Activated CD4-positive, alpha-beta T cell treated with anti-CD3 and anti-CD28 coated beads, Interleukin-2, Interleukin-6, amounts not matched to agents 100 ng/mL and 50 ng/mL, durations not matched to agents 16 hours and 8 hours (primary cell): ENCODE measurements at regions not wholly inside any gene's neighbourhood (a gene's known extent, or its start where the extent isn't known, plus 50 kb on each side); places are given as distances from the start of the nearest gene placed in this dataset.

ENCODE experiments used
- DNase-seq: peaks from one replicate; pipeline ENCODE4 v3.0.0-alpha.2; 2020

DNA sequence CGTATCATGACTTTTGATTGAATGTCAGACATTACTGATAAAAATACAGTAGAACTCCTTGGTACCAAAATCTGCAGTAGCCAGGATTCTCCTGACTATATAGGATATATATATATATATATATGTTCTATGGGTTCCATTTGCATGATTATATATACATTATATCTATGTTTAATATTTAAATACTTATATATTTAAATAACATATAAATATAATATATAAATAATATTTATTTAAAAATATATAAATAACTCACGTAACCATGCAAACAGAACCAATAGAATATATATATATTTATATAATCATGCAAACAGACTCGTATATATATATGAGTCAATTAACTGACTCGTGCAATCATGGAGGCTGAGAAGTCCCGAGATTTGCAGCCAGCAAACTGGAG lies 278.8 kb upstream of the PLXNA2 start:
- DNase-seq = no peak

DNA sequence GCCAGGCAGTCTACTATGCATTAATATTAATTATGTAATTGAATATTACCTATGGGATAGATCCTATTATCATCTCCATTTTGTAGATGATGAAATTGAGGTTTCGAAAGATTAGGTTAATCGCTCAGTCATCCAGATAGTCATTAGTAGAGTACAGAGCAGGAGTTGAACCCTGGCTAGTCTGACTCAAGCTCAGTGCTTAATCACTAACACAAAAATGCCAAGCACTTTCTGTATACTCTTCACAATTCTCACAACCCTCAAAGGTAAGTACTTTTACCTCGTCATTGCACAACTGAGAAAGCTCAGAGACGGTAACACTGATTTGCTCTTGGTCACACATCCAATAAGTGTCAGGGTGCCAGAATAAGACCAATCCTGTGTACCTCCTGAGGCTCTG lies 280.2 kb upstream of the PLXNA2 start:
- no peak for DNase-seq

DNA sequence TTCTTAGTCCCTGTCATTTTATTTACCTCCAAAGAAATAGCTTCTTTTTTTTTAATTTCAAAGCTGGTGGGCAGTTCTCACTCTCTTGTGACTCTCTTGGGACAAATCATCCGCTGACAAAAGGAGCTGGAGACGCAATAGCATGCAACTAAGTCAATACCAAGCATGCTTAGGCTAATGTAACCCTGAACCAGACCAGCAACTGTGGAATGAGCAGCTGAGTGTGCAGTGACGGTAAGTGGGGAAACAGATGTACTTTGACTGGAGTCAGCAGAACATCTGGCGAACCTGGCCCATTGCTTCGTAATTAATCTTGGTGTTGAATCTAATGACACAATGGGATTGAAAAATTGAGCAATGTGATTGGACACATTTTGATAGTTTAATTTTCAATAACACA lies 280.7 kb upstream of the PLXNA2 start:
- no peak for DNase-seq

DNA sequence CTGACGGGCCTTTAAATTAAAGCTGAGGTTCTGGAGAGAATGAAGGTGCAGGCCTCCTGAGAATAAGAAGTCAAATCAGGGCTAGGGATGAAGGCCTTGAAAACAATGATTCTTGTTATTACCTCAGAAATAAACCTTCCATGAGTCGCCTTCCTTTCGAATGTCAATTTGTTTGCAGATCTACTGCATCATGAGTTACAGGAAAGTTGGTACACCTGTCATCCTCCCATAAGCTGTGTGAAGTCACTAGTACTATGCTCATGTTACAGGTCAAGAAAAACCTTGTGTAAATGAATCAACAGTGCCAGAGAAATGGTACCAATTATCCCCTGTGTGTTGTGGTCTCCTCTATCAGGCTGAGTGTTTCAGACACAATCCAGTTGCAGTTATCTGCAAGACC lies 281.2 kb upstream of the PLXNA2 start:
- DNase-seq = no peak

DNA sequence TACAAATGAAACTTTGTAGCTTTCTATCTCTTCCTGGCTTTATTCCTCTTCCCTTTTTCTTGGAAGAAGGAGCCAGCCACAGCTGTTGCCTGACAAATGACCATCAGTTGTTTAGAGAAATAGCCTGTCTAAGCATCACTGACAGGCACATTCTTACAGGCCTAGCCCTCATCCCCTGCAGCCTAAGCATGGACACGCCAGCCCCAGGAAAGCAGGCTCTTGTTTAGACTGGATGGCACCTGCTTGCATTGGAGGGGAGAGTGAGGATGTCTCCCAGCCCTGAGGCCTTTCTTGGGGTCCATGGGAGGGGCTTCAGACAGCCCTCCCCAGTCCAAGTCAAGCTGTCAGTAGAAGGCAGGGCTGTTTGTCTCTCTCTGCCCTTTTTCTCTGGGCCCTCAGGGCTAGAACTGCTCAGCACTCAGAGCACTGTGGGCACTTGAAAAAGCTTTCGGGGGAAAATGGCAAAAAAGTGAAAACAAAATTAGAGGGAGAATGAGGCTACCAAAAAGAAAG lies 282.5 kb upstream of the PLXNA2 start:
- DNase-seq = no peak

DNA sequence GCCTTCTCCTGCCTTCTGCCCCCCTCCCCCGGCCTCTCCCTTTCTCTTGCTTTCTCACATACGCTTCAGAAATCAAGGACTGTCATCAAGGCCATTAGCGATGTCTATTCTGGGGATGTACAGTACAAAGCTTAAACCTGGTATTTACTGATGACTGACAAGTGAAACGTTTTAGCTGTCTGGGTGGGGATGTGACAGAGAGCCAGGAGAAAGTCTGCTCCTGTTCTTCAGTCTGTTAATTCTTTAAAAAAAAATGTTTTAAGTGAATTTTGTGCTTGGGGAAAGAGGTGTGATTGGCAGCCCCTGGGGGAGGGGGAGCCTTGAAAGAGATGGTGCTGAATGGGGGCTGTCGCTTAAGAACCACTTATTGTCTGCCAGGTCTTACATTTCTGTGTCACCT lies 283.0 kb upstream of the PLXNA2 start:
- DNase-seq = no peak

DNA sequence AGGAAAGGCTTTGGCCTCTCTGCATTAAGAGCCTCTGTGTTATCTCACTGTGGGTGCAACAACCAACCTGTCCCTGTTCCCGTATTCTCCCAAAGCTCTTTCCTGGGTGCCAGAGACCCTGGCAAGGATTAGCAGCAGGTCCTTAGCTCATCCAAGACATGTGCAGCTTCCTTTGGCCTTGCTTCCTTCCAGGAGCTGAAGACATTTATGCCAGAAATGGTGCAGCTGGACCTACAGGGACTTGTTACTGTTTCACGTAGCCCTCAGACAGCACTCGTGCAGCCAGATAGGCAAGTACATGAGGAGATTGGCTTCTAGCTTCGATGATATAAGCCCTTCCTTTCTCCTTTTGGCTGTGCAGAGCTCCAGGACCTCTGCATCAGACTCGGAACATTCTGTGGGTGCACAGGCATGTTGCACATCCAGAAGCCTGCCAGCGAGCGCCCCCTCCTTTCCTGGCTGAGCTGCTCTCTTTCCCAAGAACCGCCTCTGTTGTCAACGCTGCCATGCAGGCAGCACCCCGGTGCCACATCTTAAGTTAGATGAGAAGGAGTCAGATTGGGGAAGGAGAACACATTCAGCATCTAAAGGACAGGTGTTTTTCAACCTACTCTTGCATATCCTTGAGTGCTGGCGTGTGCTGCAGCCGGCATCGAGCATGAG lies 284.5 kb upstream of the PLXNA2 start:
- DNase-seq = no peak

DNA sequence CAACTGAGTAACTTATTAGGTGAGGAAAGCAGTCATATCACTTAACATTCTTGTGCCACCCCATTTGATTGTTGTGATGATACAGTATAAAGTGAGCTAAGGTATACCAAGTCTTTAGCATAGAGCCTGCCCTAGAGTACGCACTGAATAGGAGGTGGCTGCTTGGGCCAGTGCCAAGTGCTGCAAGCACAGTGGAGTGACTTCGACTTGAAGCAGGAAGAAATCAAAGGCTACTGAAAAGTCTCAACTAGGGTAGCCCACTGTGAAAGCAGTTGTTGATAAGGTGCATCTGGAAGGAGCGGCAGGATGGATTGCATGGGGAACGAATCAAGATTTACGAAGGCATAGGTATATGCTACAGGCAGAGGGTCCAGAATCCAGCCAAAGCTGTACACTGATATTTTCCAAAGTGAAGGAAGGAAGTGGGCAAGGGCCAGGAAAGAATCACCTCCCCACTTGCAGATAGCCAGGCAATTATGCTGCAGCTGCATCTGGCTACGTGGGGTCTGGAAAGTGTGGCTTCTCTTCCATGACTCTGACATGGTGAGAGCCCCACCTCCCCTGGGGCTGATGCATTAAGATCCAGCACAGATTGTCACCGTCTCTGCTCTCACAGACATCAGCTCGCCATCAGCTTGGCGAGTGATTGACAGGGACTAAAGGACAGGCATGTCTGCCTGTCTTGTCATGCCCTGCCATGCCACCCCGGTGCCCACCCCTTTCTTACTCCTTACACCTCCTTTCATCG lies 287.0 kb upstream of the PLXNA2 start:
- no peak for DNase-seq

DNA sequence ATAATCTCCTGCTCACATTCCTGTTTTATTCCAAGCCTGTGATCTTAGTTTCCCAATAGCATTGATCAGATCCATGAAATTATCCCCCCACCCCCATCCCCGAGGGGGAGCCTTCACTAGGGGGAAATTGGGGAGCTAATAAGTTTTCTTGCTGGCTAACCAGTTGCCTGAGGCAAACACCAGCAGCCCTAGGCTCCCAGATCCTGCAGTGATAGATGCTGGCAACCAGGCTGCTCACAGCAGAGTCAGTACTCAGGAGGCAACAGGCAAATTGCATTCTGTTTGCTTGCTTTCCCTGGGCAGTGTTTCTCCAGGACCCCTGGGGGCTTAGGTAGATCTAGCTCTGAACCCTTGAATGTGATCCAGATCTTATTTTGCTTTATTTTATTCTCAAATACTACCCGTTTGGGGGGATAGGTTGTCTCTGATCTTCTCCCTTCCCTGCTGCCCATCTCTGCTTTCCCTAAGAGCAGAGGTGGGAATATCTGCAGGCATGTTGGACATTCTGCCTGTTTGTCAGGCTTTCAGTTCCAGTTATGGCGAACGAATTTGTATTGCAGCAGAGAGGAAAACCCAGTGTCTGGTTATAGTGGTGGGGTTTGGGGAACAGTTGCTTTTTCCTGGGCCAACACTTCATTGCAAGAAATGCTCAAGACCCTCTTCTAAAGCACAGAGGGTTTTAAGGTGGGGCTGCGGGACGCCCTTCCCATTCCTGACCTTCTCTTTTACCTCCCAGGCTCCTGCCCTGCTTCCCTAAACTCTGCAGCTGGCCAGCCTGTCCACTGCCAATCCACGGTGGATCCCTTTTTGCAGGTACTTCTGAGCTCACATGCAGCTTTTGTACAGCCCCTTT lies 289.8 kb upstream of the PLXNA2 start:
- DNase-seq = no peak

DNA sequence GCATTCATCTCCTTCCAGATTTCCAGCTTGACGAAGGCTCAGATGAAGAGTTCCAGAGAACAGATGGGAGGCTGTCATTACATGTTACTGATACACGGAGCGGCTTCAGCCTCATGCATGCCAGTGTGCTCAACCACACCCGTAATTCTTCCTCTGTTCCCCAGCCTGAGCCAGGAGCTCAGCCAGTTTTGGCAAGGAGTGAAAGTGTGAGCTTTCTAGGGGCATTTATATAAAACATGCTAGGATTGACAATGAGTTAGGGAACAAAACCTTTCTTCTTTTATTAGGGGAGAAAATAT lies 290.4 kb upstream of the PLXNA2 start:
- DNase-seq = no peak

DNA sequence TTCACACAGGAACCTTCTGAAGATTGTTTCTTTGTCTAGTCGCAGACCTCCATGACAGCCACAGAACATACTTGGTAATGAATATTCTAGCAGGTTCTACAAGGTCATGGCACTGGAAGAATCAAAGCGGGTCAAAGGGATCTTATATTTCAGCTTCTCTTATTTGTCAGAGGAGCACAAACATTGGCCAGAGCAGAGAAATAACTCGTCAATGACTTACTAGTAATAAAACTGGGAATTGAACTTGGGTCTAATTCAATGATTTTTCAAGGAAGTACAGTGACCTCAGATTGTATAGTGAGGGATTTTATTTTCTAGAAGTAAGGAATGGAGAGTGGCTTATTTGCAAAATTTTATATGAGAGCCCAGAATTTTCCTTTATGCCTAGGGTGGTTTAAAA lies 290.8 kb upstream of the PLXNA2 start:
- DNase-seq = no peak

DNA sequence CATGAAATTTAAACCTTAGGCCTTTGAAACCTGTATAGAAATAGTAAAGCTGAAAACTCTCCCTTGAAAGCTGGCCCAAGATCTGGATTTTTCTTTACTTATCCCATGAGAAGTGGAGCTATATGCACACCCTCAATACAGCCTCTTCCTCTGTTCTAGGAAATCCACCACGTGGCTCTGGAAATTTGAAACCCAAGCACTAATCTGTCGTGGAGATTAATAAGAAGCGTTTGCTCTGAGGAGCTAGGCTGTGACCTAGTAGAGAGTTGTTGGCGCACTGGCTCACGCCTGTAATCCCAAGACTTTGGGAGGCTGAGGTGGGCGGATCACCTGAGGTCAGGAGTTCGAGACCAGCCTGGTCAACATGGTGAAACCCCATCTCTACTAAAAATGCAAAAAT lies 291.3 kb upstream of the PLXNA2 start:
- DNase-seq = no peak

DNA sequence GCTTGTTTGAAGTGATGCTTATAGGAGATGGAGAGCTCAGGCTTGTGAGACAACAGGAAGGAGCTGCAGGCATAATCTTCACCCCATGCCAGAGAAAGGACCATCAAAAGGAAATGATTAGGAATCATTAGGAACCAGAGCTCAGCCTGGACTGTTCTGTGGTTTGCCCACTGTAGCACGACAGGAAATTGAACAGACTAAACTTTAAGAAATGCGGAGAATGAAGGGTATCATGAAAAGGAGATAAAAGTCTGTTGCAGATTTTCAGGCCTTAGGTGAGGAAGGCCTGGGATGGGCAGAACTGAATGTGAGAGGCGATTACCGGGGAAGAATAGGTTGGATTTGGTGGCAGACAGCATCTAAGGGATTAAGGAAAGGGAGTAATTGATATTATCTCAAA lies 292.0 kb upstream of the PLXNA2 start:
- DNase-seq = no peak

DNA sequence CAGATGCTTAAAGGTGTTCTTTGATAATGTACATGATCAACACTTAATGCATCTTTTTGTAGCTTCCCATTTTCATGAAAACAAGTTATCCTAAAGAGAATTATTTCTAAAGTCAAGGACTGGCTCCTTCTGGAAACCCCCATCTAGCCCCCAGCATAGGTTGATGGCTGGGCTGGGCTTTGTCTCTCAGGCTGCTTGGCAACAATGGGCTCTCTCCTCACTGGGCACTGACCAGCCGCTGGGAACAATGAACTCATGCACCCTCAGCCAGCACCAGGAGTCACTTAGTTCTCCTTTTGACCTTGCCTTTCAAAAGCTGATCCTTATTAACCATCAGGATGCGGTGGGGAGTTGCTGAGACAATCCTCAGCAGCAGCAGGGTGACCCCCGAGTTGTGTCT lies 293.0 kb upstream of the PLXNA2 start:
- no peak for DNase-seq

DNA sequence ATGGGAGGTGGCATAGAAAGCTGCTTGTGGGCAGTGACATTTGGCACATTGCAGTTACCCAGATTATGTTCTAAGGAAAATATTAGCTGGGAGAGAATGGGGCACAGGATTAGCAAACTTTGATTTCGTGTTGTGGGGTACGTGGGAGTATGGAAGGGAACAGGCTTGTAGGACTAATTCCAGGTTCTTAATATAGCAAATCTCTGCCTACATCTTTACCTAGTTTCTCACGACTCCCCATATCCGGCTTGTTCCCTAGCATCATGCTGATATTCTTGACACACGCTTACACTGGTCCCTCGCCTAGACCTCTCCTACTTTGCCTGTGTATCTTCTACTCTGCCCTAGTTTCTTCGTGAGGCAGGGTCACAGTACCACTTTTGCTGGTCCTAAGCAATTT lies 293.9 kb upstream of the PLXNA2 start:
- DNase-seq = no peak

DNA sequence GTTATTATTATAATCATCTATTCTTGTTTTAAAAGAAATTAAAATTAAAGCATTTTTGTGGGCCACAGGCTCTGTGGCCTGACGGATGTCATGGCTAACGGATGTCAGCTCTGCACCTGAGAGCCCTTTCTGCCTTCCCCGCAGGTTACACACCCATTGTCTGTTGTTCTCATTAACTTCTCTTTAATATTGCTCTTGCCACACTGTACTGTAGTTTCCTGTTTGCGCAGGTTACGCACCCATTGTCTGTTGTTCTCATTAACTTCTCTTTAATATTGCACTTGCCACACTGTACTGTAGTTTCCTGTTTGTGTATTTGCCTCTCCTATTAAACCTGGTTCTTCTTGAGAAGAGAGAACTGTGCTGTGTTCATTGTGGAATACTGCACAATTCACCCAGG lies 294.4 kb upstream of the PLXNA2 start:
- DNase-seq = no peak

DNA sequence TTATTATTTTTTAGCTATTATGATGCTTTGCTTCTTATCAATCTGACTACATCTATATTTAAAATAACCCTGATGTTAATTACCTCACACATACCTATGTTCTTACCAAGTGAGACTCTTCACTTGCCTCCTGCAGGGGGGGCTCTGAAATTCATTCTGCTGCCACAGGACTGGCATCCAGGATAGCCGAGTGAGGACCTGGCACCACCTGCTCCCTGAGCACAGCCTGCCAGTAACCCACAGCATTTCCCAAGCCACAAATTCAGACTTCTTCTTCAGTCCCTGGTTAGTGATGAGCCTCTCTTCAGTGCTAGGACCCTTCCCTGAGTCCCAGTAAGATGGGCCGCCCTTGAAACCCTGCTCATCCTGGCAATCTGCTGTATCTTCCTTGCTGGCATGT lies 296.5 kb upstream of the PLXNA2 start:
- DNase-seq = no peak

DNA sequence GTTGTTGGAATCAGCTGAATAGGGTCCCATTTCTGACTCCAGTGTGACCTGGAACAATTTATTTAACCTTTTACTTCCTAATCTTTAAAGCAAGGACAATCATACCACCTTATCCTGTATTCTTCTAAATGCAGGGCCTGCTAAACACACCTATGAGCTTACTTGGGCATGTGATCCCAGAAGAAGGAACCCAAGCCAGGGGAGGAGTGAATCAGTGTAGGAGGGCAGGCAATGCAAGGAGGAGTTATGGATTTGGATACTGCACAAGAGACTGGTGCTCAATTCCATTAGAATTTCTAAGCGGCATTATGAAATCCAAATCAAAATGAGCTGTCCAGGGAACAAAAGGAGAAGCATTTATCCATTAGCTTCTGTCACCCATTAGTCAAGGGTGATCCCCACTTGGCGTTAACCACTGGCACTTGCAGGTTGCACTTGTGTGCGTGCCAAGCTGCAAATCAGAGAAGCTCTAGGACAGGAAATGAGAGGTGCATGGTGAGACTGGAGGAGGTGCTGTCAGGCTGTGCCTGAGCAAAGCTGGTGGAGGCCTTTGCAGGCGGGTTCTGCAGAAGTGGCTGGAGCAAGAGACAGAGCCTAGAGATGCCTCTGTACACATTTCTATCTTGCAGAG lies 297.2 kb upstream of the PLXNA2 start:
- DNase-seq = peak; percentile 25

DNA sequence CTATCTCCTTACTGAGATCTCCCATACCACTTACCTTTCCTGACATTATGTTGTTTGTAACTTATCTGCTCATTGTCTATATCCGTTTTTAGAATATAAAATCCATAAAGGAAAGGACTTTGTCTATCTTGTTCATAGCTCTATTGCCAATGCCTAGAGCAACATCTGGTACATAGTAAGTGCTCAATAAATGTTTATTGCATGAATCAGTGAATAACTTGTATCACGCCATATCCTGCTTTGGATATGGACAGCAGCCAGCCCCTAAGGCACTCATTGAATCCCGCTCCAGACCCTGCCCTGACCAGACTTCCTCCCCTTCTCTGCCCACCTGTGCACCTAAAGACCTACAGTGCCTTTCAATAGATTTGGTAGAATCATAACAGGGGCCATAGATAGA lies 298.1 kb upstream of the PLXNA2 start:
- DNase-seq = no peak

DNA sequence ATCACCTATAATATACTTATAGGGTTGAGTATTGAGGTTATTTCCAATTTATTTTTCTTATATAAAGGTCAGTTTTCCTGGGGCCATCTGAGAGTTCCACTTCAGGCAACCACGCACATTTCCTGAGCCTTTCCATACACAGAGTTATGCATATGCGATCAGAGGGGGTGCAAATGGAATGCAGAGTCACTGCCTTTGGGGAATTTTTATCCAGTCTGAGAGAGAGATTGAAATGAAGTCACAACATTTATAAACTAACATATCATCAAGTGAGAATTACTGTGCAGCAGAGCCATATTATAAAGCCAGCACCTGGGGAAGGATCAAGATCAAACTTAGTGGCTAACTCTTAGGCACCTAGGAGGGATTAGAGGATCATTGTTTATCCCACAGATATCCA lies 299.9 kb upstream of the PLXNA2 start:
- no peak for DNase-seq

DNA sequence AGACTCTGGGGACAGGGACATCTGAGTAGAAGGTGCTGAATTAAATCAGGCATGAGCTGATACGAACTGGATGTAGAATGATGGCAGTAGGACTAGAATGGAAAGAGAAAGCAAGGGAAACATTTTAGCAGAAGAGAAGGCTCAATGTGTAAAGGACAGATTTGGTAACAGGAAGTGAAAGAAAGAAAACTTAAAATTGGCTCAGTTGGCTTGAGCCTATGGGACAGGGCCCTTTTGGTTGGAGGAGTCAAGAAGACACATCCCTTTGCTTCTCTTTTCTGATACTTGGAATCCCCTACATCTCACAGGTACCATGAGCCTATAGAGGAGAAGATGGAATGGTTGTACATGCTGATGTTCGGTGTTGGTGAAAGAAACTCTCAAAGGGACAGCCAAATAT lies 300.6 kb upstream of the PLXNA2 start:
- no peak for DNase-seq

DNA sequence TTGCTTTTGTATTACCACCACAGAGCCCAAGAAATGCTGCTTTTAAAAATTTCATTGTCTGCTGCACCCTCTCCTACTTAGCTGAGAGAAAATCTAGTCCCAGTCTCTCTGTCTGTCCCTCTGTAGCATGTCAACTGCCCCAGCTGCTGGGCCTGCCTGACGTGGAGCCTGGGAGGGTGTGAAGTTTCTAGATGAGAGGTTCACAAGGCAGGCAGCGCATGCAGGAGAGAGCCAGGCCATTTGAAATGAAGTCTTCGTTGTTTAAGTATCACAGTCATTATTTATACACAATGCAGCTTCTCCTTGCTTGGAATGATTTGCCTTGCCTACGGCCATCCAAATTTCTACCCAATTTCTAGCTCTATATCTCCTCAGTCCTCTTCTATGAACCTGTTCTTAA lies 306.8 kb upstream of the PLXNA2 start:
- DNase-seq = no peak

DNA sequence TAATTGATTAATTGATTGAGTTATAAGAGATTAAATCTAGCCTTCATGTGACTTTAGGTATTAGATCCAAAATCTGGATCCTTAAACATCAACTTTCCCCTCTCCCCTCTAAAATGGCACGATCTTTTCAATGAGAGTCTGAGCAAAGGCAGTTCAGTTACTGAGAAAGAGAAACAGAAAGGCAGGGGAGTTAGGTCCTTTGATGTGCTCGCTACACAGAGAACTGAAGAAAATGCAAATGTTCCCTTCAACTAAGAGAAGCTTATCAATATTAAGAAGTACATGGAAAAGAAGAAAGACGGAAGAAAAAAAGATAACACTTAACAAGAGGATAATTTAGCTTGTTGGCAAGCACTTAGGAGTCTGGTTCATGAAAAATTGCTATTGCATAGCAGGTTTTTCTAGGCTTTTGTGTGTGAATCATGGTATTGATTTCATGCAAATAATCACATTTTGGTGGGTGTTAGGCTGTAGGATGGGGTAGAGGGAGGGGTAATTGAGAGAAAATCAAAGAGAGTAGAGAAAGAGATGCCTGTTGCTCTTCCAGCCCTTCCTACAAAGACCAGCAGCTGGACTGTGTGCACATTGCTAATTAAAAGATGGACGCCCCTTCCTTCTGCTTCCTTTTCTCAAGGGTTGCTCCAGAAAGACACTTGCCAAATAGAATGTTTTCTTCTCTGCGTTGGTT lies 307.6 kb upstream of the PLXNA2 start:
- DNase-seq = no peak
